Pancreas (tissue), 10 donors: ENCODE measurements at regions not wholly inside any gene's neighbourhood (a gene's known extent, or its start where the extent isn't known, plus 50 kb on each side); places are given as distances from the start of the nearest gene placed in this dataset.

Experiments
- ATAC-seq, 4 donors: fragments of 200-7000 bp; cut with Tn5 transposase; one replicate each; pipeline versions ENCODE4 v1.8.0 to v1.9.1; 2020; ENCODE audit warnings: mild to moderate bottlenecking in 4 of 4, moderate library complexity in 4 of 4
- DNase-seq, 6 donors: peaks; one replicate each; pipeline ENCODE4 v3.0.0-alpha.2; 2020
- FAIRE-seq: peaks from 2 replicates; lab custom pipeline; 2012; peaks lifted over from hg19 to GRCh38; lab: Jason Lieb, UNC
- H3K27ac ChIP-seq, 4 donors: fragments of 200-600 bp; sonication (generic); 1 replicate in 3 of 4; 2 replicates in 1 of 4; pipeline versions ENCODE4 v1.5.0 to v1.8.0; 2020
- H3K27me3 ChIP-seq, 4 donors: fragments of 200-600 bp; one replicate each; pipeline ENCODE4 v1.8.0; 2021
- H3K36me3 ChIP-seq, 3 donors: fragments of 200-600 bp; sonication (generic) in 1 of 3; one replicate each; pipeline versions ENCODE4 v1.5.0 to v1.8.0; 2020 to 2021
- H3K4me1 ChIP-seq, 3 donors: fragments of 200-600 bp; one replicate each; pipeline ENCODE4 v1.8.0; 2021
- H3K4me3 ChIP-seq, 4 donors: fragments of 200-600 bp; sonication (generic) in 2 of 4; one replicate each; pipeline versions ENCODE4 v1.5.0 to v1.8.0; 2020 to 2021
- H3K9me3 ChIP-seq, 4 donors: fragments of 200-600 bp; one replicate each; pipeline ENCODE4 v1.8.0; 2021
- CTCF ChIP-seq, 4 donors: fragments of 200-600 bp; sonication (generic) in 3 of 4; IDR thresholded peaks; one replicate each; pipeline versions ENCODE4 v1.5.0 to v1.8.0; 2021; ENCODE audit warnings: antibody characterized with exemption in 4 of 4
- WGBS, 2 donors: extraction: QIAGEN DNeasy Blood & Tissue Kit; methylation state at CpG; one replicate each; pipeline ENCODE4 v1.1.7; 2013; 5-methylcytosine and 5-hydroxymethylcytosine counted together
- intact Hi-C, 3 donors: fragments of 100-400 bp; cut with DNase I; formaldehyde crosslinking; loops; one replicate each; pipeline versions ENCODE4 v1.11.1 to v1.14.2; 2022
- donor health status: healthy with polysubstance abuse.
- donor health status: DM: no; HTN: no; CAD: no; lungs with moderate emphysema.
- donor health status: DM: no; HTN: no; CAD: no.
- donor health status: control.
- donor health status: control.
- donor health status: Bipolar disorder and iron deficiency.
- donor health status: DM: yes; HTN: yes; CAD: no.
- donor health status: DM: no; HTN: no; CAD: no.
- donor health status: DM: no; HTN: no; CAD: no.
- donor health status: DM: yes; HTN: yes; CAD: no.

GRCh38 chr15:79164043-79164442 lies 73.5 kb upstream of the RASGRF1 start:
- no peak for DNase-seq
- no peak overlapping the region for H3K4me3 ChIP-seq
- FAIRE-seq: no peak

GRCh38 chr15:79163395-79163794 lies 72.8 kb upstream of the RASGRF1 start:
- DNase-seq (no peak), FAIRE-seq (no peak), ATAC-seq (no peak)
- Histone ChIP-seq H3K4me1 (no peaks in the 10 kb centered on the region), H3K27me3 (no peaks in the 10 kb centered on the region), H3K9me3 (no peaks in the 10 kb centered on the region), H3K4me3 (no peak overlapping the region), H3K36me3 (no peaks in the 10 kb centered on the region), H3K27ac (no peak overlapping the region)
- intact Hi-C loops: no loop called here
- no peak for TF ChIP-seq CTCF (IDR thresholded peaks at IDR 0.05)

More at GRCh38 chr15:79164043-79164442, 73.5 kb upstream of the RASGRF1 start:
- WGBS, 2 donors: 67 to 79% methylated on average over 4 of the region's 4 CpGs
- Histone ChIP-seq H3K36me3 (no peaks in the 10 kb centered on the region), H3K27me3 (no peaks in the 10 kb centered on the region), H3K4me1 (no peaks in the 10 kb centered on the region), H3K9me3 (no peaks in the 10 kb centered on the region), H3K27ac (no peak overlapping the region)
- intact Hi-C loops: no loop called here
- no peak for ATAC-seq
- TF ChIP-seq CTCF (IDR thresholded peaks at IDR 0.05): no peak

GRCh38 chr15:79161837-79162508 lies 71.4 kb upstream of the RASGRF1 start:
- no peaks in the 10 kb centered on the region for H3K4me1 ChIP-seq
- no peak for DNase-seq
- intact Hi-C loops: no loop called here
- 0 to 57% methylated on average over 1 of the region's 1 CpG for WGBS, 2 donors
- no peak for ATAC-seq
- no peaks in the 10 kb centered on the region for H3K36me3 ChIP-seq
- H3K4me3 ChIP-seq: no peak overlapping the region
- no peaks in the 10 kb centered on the region for H3K27me3 ChIP-seq
- H3K9me3 ChIP-seq: no peaks in the 10 kb centered on the region
- no peak for FAIRE-seq
- no peak overlapping the region for H3K27ac ChIP-seq
- TF ChIP-seq CTCF (IDR thresholded peaks at IDR 0.05): no peak

GRCh38 chr15:79160211-79160610 lies 69.6 kb upstream of the RASGRF1 start:
- DNase-seq (no peak), FAIRE-seq (no peak), ATAC-seq (peak in 1 of 4 donors; percentile 46)
- no peaks in the 10 kb centered on the region for H3K36me3 ChIP-seq
- intact Hi-C loops: no loop called here
- H3K27me3 ChIP-seq: no peaks in the 10 kb centered on the region
- H3K4me3 ChIP-seq: no peak overlapping the region
- no peaks in the 10 kb centered on the region for H3K9me3 ChIP-seq
- no peaks in the 10 kb centered on the region for H3K4me1 ChIP-seq
- H3K27ac ChIP-seq: no peak overlapping the region
- WGBS, 2 donors: 50 to 59% methylated on average over 2 of the region's 2 CpGs
- no peak for TF ChIP-seq CTCF (IDR thresholded peaks at IDR 0.05)
